Keratinocyte (primary cell): ENCODE measurements at regions not wholly inside any gene's neighbourhood (a gene's known extent, or its start where the extent isn't known, plus 50 kb on each side); places are given as distances from the start of the nearest gene placed in this dataset.

Experiments used
- DNase-seq: peaks from one replicate; pipeline ENCODE4 v3.0.0-alpha.2; 2011; ENCODE audit warnings: low read depth, missing footprints, low spot score
- FAIRE-seq: peaks from 2 replicates; lab custom pipeline; 2011; peaks lifted over from hg19 to GRCh38; lab: Jason Lieb, UNC
- H2AFZ ChIP-seq: 2 replicates; pipeline ENCODE4 v1.6.0; 2012; ENCODE audit warnings: low read length, control low read depth, inconsistent platforms; ENCODE audit not compliant: control insufficient read depth
- H3K27ac ChIP-seq: 2 replicates; pipeline ENCODE4 v1.5.1; 2011; ENCODE audit warnings: low read length; ENCODE audit not compliant: control insufficient read depth, insufficient read depth
- H3K27me3 ChIP-seq: 3 replicates; pipeline ENCODE4 v1.6.0; 2011; ENCODE audit warnings: low read length; ENCODE audit not compliant: control insufficient read depth, insufficient read depth; ENCODE audit errors: extremely low read depth
- H3K36me3 ChIP-seq, 2 experiments: 2 replicates in 1 of 2; 3 replicates in 1 of 2; pipeline ENCODE4 v1.5.1; 2011; ENCODE audit warnings: low read length in 2 of 2, mild to moderate bottlenecking in 1 of 2; ENCODE audit not compliant: control insufficient read depth in 2 of 2, insufficient read depth in 2 of 2; ENCODE audit errors: extremely low read depth in 1 of 2
- H3K4me1 ChIP-seq: 3 replicates; pipeline ENCODE4 v1.5.1; 2011; ENCODE audit warnings: low read length; ENCODE audit not compliant: control insufficient read depth, insufficient read depth; ENCODE audit errors: extremely low read depth
- H3K4me2 ChIP-seq: 3 replicates; pipeline ENCODE4 v1.6.0; 2011; ENCODE audit warnings: low read depth, low read length; ENCODE audit not compliant: control insufficient read depth, insufficient read depth; ENCODE audit errors: extremely low read depth
- H3K4me3 ChIP-seq, 3 experiments: fragments of 200-600 bp in 1 of 3; sonication (generic) in 1 of 3; 2 replicates in 2 of 3; 3 replicates in 1 of 3; pipeline ENCODE4 v1.5.1; 2011 to 2016; ENCODE audit warnings: low read length in 3 of 3, mild to moderate bottlenecking in 3 of 3, control low read depth in 2 of 3, inconsistent platforms in 1 of 3, low read depth in 1 of 3, mixed read lengths in 1 of 3, mixed run types in 1 of 3, moderate library complexity in 1 of 3; ENCODE audit not compliant: control insufficient read depth in 2 of 3, insufficient read depth in 2 of 3; ENCODE audit errors: extremely low read depth in 1 of 3
- H3K79me2 ChIP-seq: 2 replicates; pipeline ENCODE4 v1.6.0; 2012; ENCODE audit warnings: low read length; ENCODE audit not compliant: control insufficient read depth, insufficient read depth
- H3K9ac ChIP-seq: 3 replicates; pipeline ENCODE4 v1.6.0; 2011; ENCODE audit warnings: low read length; ENCODE audit not compliant: control insufficient read depth, insufficient read depth; ENCODE audit errors: extremely low read depth
- H3K9me1 ChIP-seq: 3 replicates; pipeline ENCODE4 v1.6.0; 2011; ENCODE audit warnings: low read length; ENCODE audit not compliant: control insufficient read depth, insufficient read depth; ENCODE audit errors: extremely low read depth
- H3K9me3 ChIP-seq: 2 replicates; pipeline ENCODE4 v1.5.1; 2012; ENCODE audit warnings: low read depth, low read length; ENCODE audit not compliant: control insufficient read depth
- H4K20me1 ChIP-seq: 3 replicates; pipeline ENCODE4 v1.6.0; 2011; ENCODE audit warnings: low read length; ENCODE audit not compliant: control insufficient read depth, insufficient read depth; ENCODE audit errors: extremely low read depth
- CTCF ChIP-seq, 3 experiments: IDR thresholded peaks in 1 of 3; conservative IDR thresholded peaks in 1 of 3; optimal IDR thresholded peaks in 1 of 3; 2 replicates in 2 of 3; 3 replicates in 1 of 3; pipeline versions ENCODE3 to v1.5.1; 2011; ENCODE audit warnings: low read length in 3 of 3, mild to moderate bottlenecking in 3 of 3, moderate library complexity in 2 of 3, control low read depth in 1 of 3, inconsistent platforms in 1 of 3; ENCODE audit not compliant: insufficient read depth in 2 of 3; ENCODE audit errors: extremely low read depth in 1 of 3
- EZH2 ChIP-seq: IDR thresholded peaks from one replicate; pipeline ENCODE4 v1.6.1; 2012; ENCODE audit warnings: inconsistent platforms, mild to moderate bottlenecking, low read length, moderate library complexity
- dilution Hi-C: fragments of 300-500 bp; cut with MboI; formaldehyde crosslinking; loops from one replicate; pipeline ENCODE4 v1.7.0; 2020; ENCODE audit warnings: low sequenced_read_pairs; ENCODE audit not compliant: extremely low pct_ligation_motif_present

GRCh38 chr18:49668574-49669275, 106.9 kb downstream of the LIPG start:
- no peak for FAIRE-seq
- TF ChIP-seq CTCF (optimal IDR thresholded peaks at IDR 0.05 in 1 of 3, IDR thresholded peaks at IDR 0.05 in 1 of 3, conservative IDR thresholded peaks at IDR 0.05 in 1 of 3; ENCODE audit: extremely low read depth in 1 of 3, insufficient read depth in 2 of 3, low read length in 3 of 3) (no peak), EZH2 (no peak)

GRCh38 chr18:49667462-49667861, 105.6 kb downstream of the LIPG start:
- dilution Hi-C loops = no loop called here
- H3K79me2 ChIP-seq = no peaks in the 10 kb centered on the region
- peaks cover 29% of the 10 kb centered on the region for H3K4me1 ChIP-seq
- no peak for DNase-seq
- no peak overlapping the region for H2AFZ ChIP-seq
- H3K27ac ChIP-seq = no peak overlapping the region
- no peak overlapping the region for H3K4me2 ChIP-seq
- no peak for TF ChIP-seq EZH2
- no peak for TF ChIP-seq CTCF (optimal IDR thresholded peaks at IDR 0.05 in 1 of 3, IDR thresholded peaks at IDR 0.05 in 1 of 3, conservative IDR thresholded peaks at IDR 0.05 in 1 of 3; ENCODE audit: extremely low read depth in 1 of 3, insufficient read depth in 2 of 3, low read length in 3 of 3)
- H4K20me1 ChIP-seq = no peaks in the 10 kb centered on the region
- H3K9me1 ChIP-seq = no peaks in the 10 kb centered on the region
- H3K4me3 ChIP-seq = no peak overlapping the region
- FAIRE-seq = no peak
- H3K27me3 ChIP-seq = no peaks in the 10 kb centered on the region
- H3K9ac ChIP-seq = no peak overlapping the region
- no peaks in the 10 kb centered on the region for H3K36me3 ChIP-seq
- H3K9me3 ChIP-seq = no peaks in the 10 kb centered on the region

More at GRCh38 chr18:49668574-49669275, 106.9 kb downstream of the LIPG start:
- H3K4me1 ChIP-seq = peaks cover 29% of the 10 kb centered on the region
- H3K9me1 ChIP-seq = no peaks in the 10 kb centered on the region
- peak overlapping the region; percentile 49 for H3K4me2 ChIP-seq
- H3K9ac ChIP-seq = peak overlapping the region; percentile 38
- no peak overlapping the region for H2AFZ ChIP-seq
- no peaks in the 10 kb centered on the region for H3K79me2 ChIP-seq
- dilution Hi-C loops = no loop called here
- no peaks in the 10 kb centered on the region for H3K27me3 ChIP-seq
- H3K4me3 ChIP-seq = no peak overlapping the region
- H3K36me3 ChIP-seq = no peaks in the 10 kb centered on the region
- H4K20me1 ChIP-seq = no peaks in the 10 kb centered on the region
- H3K27ac ChIP-seq = peak overlapping the region; percentile 54
- H3K9me3 ChIP-seq = no peaks in the 10 kb centered on the region
- DNase-seq = no peak
